AG04450 (cell line): ENCODE measurements at regions not wholly inside any gene's neighbourhood (a gene's known extent, or its start where the extent isn't known, plus 50 kb on each side); places are given as distances from the start of the nearest gene placed in this dataset.

Experiments
- CTCF ChIA-PET: fragments of 300-600, 350-600 bp; formaldehyde crosslinking; extraction: SDS; loops from one replicate; lab custom pipeline; 2022; ENCODE audit warnings: antibody characterized with exemption, inconsistent platforms; lab: Charles Lee
- POLR2A ChIA-PET: fragments of 350-600 bp; formaldehyde crosslinking; extraction: SDS; loops from one replicate; lab custom pipeline; 2021; ENCODE audit warnings: antibody characterized with exemption, inconsistent platforms; lab: Yijun Ruan, JAX
- DNase-seq: peaks from one replicate; pipeline ENCODE4 v3.0.0-alpha.2; 2011; ENCODE audit warnings: low read depth, low spot score
- H3K27ac ChIP-seq: one replicate; pipeline ENCODE4 v1.5.1; 2012; ENCODE audit warnings: low read depth, low read length, control low read depth
- H3K27me3 ChIP-seq: one replicate; pipeline ENCODE4 v1.6.0; 2012; ENCODE audit warnings: low read length; ENCODE audit not compliant: control insufficient read depth, insufficient read depth
- H3K4me3 ChIP-seq: 2 replicates; pipeline ENCODE4 v1.5.1; 2011; ENCODE audit warnings: mild to moderate bottlenecking, low read depth, low read length, control low read depth
- H3K9me3 ChIP-seq: 2 replicates; pipeline ENCODE4 v1.5.1; 2012; ENCODE audit warnings: low read length; ENCODE audit not compliant: control insufficient read depth, insufficient read depth
- CTCF ChIP-seq: IDR thresholded peaks from 2 replicates; pipeline ENCODE4 v1.5.1; 2011; ENCODE audit warnings: low read depth, low read length, control low read depth, inconsistent platforms

GRCh38 chr2:103552775-103553174 is 790.9 kb downstream of the TMEM182 start:
- TF ChIP-seq CTCF = no peak
- CTCF ChIA-PET = no interaction called here
- Histone ChIP-seq H3K27ac (no peak overlapping the region), H3K4me3 (no peak overlapping the region), H3K9me3 (peaks cover 9% of the 10 kb centered on the region), H3K27me3 (no peaks in the 10 kb centered on the region)
- DNase-seq = no peak
- POLR2A ChIA-PET = no interaction called here

- H3K9me3 ChIP-seq = peaks cover 13% of the 10 kb centered on the region; the same call in 1 of the 2 replicates
- ChIA-PET CTCF (no interaction called here), POLR2A (no interaction called here)
- no peak for TF ChIP-seq CTCF
- no peaks in the 10 kb centered on the region for H3K27me3 ChIP-seq
- no peak for DNase-seq
- H3K4me3 ChIP-seq = no peak overlapping the region
- no peak overlapping the region for H3K27ac ChIP-seq
Measured at GRCh38 chr2:103594823-103595222, 833.0 kb downstream of the TMEM182 start.

- ChIA-PET CTCF (no interaction called here), POLR2A (no interaction called here)
- no peak for TF ChIP-seq CTCF
- H3K9me3 ChIP-seq = no peaks in the 10 kb centered on the region
- no peaks in the 10 kb centered on the region for H3K27me3 ChIP-seq
- H3K4me3 ChIP-seq = no peak overlapping the region
- no peak for DNase-seq
- H3K27ac ChIP-seq = no peak overlapping the region
Measured at GRCh38 chr2:103605071-103605780, 843.4 kb downstream of the TMEM182 start.

GRCh38 chr2:103615611-103616105 is 853.8 kb downstream of the TMEM182 start:
- no peak overlapping the region for H3K4me3 ChIP-seq
- CTCF ChIA-PET = no interaction called here

More at GRCh38 chr2:103615611-103616105, 853.8 kb downstream of the TMEM182 start:
- no peak for TF ChIP-seq CTCF
- Histone ChIP-seq H3K9me3 (peaks cover 18% of the 10 kb centered on the region), H3K27me3 (no peaks in the 10 kb centered on the region), H3K27ac (no peak overlapping the region)
- no peak for DNase-seq
- POLR2A ChIA-PET = no interaction called here
